ENCODE measurements at regions not wholly inside any gene's neighbourhood (a gene's known extent, or its start where the extent isn't known, plus 50 kb on each side); places are given as distances from the start of the nearest gene placed in this dataset.

- no peak overlapping the region for H3K27ac ChIP-seq
These were observed 120.5 kb downstream of the C16orf95 start for GRCh38 chr16:87196661-87197060.

GRCh38 chr16:87198328-87198832, 118.8 kb downstream of the C16orf95 start:
- TF ChIP-seq ZFX (IDR thresholded peaks at IDR 0.05; ENCODE audit: borderline replicate concordance) (no peak), CTCF (IDR thresholded peaks at IDR 0.05) (no peak)
- no peak overlapping the region for H3K27ac ChIP-seq

More at GRCh38 chr16:87196661-87197060, 120.5 kb downstream of the C16orf95 start:
- TF ChIP-seq ZFX (IDR thresholded peaks at IDR 0.05; ENCODE audit: borderline replicate concordance) (no peak), CTCF (IDR thresholded peaks at IDR 0.05) (no peak)

- no peak overlapping the region for H3K27ac ChIP-seq
- TF ChIP-seq CTCF (IDR thresholded peaks at IDR 0.05) (no peak), ZFX (IDR thresholded peaks at IDR 0.05; ENCODE audit: borderline replicate concordance) (no peak)
These were observed 118.3 kb downstream of the C16orf95 start for GRCh38 chr16:87198881-87199280.

GRCh38 chr16:87199379-87199778, 117.8 kb downstream of the C16orf95 start:
- no peak overlapping the region for H3K27ac ChIP-seq
- no peak for TF ChIP-seq CTCF (IDR thresholded peaks at IDR 0.05)
- TF ChIP-seq ZFX (IDR thresholded peaks at IDR 0.05; ENCODE audit: borderline replicate concordance): no peak

GRCh38 chr16:87199901-87200300, 117.3 kb downstream of the C16orf95 start:
- H3K27ac ChIP-seq: no peak overlapping the region
- no peak for TF ChIP-seq ZFX (IDR thresholded peaks at IDR 0.05; ENCODE audit: borderline replicate concordance)
- TF ChIP-seq CTCF (IDR thresholded peaks at IDR 0.05): no peak

GRCh38 chr16:87200637-87201036, 116.6 kb downstream of the C16orf95 start:
- H3K27ac ChIP-seq: no peak overlapping the region
- no peak for TF ChIP-seq ZFX (IDR thresholded peaks at IDR 0.05; ENCODE audit: borderline replicate concordance)
- no peak for TF ChIP-seq CTCF (IDR thresholded peaks at IDR 0.05)

- H3K27ac ChIP-seq: no peak overlapping the region
- TF ChIP-seq ZFX (IDR thresholded peaks at IDR 0.05; ENCODE audit: borderline replicate concordance): no peak
- TF ChIP-seq CTCF (IDR thresholded peaks at IDR 0.05): no peak
These were observed 116.1 kb downstream of the C16orf95 start for GRCh38 chr16:87201052-87201451.

Measured in 22Rv1 (cell line).